RWPE2 (cell line): ENCODE measurements at regions not wholly inside any gene's neighbourhood (a gene's known extent, or its start where the extent isn't known, plus 50 kb on each side); places are given as distances from the start of the nearest gene placed in this dataset.

Experiments used
- ATAC-seq: fragments of 200-7000 bp; cut with Tn5 transposase; 3 replicates; pipeline ENCODE4 v1.9.1; 2021; ENCODE audit warnings: low read depth
- DNase-seq: peaks from one replicate; pipeline ENCODE4 v3.0.0-alpha.2; 2020; ENCODE audit warnings: low spot score
- H3K27ac ChIP-seq: fragments of 450-650 bp; 2 replicates; pipeline ENCODE4 v1.5.1; 2017; ENCODE audit warnings: mild to moderate bottlenecking; ENCODE audit not compliant: poor library complexity, severe bottlenecking
- H3K27me3 ChIP-seq: fragments of 250-450 bp; sonication (Bioruptor Pico); 2 replicates; pipeline ENCODE4 v1.5.1; 2021; ENCODE audit warnings: mild to moderate bottlenecking, moderate library complexity; ENCODE audit not compliant: insufficient read depth, poor library complexity, severe bottlenecking
- H3K36me3 ChIP-seq: fragments of 250-450 bp; sonication (Bioruptor Pico); 2 replicates; pipeline ENCODE4 v1.5.1; 2020; ENCODE audit warnings: low read depth, mild to moderate bottlenecking, moderate library complexity
- H3K4me1 ChIP-seq: fragments of 250-450 bp; sonication (Bioruptor Pico); 2 replicates; pipeline ENCODE4 v1.5.1; 2021; ENCODE audit warnings: mild to moderate bottlenecking, moderate library complexity; ENCODE audit not compliant: insufficient read depth, poor library complexity, severe bottlenecking
- H3K4me3 ChIP-seq: fragments of 250-450 bp; sonication (Bioruptor Pico); 2 replicates; pipeline ENCODE4 v1.5.1; 2021; ENCODE audit warnings: mild to moderate bottlenecking, moderate library complexity; ENCODE audit not compliant: severe bottlenecking
- H3K9me3 ChIP-seq: fragments of 250-450 bp; sonication (Bioruptor Pico); 2 replicates; pipeline ENCODE4 v1.5.1; 2021; ENCODE audit warnings: mild to moderate bottlenecking, moderate library complexity; ENCODE audit not compliant: severe bottlenecking
- TF ChIP-seq, protein P1 (sequence below): fragments of 450-650 bp; IDR thresholded peaks from one replicate; pipeline ENCODE4 v1.5.1; 2017; ENCODE audit warnings: mild to moderate bottlenecking, moderate library complexity; ENCODE audit not compliant: poor library complexity, severe bottlenecking

DNA sequence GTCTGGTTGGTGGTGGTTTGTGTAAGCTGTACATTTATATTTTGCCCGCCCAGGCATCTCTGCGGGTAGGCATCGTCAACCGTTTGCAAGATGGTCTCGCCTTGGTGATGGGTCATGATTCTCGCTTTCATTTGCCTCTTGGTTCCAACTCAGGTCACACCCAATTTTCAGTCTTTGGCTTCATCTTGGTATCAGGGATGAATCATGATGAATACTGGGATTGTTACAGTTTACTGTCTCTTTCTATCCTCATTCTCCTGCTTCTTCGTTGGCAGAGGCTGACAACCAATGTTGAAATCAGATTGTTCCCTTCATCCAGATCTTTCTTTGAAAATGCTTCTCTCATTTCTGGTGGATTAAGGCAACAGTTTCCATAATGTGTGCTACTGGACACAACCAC, 129.7 kb upstream of the KAZN start:
- ATAC-seq = no peak
- DNase-seq = no peak
- no peaks in the 10 kb centered on the region for H3K9me3 ChIP-seq
- no peaks in the 10 kb centered on the region for H3K27me3 ChIP-seq
- TF ChIP-seq, protein P1, sequence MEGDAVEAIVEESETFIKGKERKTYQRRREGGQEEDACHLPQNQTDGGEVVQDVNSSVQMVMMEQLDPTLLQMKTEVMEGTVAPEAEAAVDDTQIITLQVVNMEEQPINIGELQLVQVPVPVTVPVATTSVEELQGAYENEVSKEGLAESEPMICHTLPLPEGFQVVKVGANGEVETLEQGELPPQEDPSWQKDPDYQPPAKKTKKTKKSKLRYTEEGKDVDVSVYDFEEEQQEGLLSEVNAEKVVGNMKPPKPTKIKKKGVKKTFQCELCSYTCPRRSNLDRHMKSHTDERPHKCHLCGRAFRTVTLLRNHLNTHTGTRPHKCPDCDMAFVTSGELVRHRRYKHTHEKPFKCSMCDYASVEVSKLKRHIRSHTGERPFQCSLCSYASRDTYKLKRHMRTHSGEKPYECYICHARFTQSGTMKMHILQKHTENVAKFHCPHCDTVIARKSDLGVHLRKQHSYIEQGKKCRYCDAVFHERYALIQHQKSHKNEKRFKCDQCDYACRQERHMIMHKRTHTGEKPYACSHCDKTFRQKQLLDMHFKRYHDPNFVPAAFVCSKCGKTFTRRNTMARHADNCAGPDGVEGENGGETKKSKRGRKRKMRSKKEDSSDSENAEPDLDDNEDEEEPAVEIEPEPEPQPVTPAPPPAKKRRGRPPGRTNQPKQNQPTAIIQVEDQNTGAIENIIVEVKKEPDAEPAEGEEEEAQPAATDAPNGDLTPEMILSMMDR = no peak
- no peak overlapping the region for H3K4me3 ChIP-seq
- H3K27ac ChIP-seq = no peak overlapping the region
- H3K36me3 ChIP-seq = no peaks in the 10 kb centered on the region
- no peaks in the 10 kb centered on the region for H3K4me1 ChIP-seq

DNA sequence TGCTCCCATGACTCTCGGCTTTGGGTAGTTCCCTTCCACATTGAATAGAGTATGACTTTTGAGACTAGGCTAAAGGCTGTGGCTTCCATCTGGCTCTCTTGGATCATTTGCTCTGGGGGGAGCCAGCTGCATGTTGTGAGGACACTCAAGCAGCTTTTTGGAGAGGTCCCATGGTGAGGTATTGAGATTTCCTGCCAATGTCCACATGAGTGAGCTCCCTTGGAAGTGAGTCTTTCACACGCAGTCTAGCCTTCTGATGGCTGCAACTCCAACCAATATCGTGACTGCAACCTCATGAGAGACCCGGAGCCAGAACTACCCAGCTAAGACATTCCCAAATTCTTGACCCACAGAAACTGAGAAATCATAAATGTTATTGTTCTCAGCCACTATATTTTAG, 127.7 kb upstream of the KAZN start:
- DNase-seq (no peak), ATAC-seq (no peak)
- Histone ChIP-seq H3K4me3 (no peak overlapping the region), H3K27ac (no peak overlapping the region), H3K4me1 (no peaks in the 10 kb centered on the region), H3K36me3 (no peaks in the 10 kb centered on the region), H3K9me3 (no peaks in the 10 kb centered on the region), H3K27me3 (no peaks in the 10 kb centered on the region)
- TF ChIP-seq, protein P1 = no peak

DNA sequence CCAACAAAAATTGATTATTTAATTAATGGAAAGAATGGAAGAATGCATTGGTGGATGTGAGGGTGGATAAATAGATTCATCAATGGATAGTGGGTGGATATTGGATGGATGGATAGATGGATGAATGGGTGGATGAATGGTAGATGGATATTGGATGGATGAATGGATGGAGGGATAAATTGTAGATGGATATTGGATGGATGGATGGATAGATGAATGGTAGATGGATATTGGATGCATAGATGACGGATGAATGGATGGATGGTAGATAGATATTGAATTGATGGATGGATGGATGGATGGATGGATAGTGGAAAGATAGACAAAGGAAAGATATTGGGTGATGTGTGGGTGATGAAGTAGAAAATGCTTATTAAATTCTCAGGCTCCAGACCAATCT, 123.6 kb upstream of the KAZN start:
- Histone ChIP-seq H3K9me3 (no peaks in the 10 kb centered on the region), H3K36me3 (no peaks in the 10 kb centered on the region), H3K27ac (no peak overlapping the region), H3K4me1 (no peaks in the 10 kb centered on the region), H3K4me3 (no peak overlapping the region), H3K27me3 (no peaks in the 10 kb centered on the region)
- DNase-seq (no peak), ATAC-seq (no peak)
- TF ChIP-seq, protein P1 = no peak

DNA sequence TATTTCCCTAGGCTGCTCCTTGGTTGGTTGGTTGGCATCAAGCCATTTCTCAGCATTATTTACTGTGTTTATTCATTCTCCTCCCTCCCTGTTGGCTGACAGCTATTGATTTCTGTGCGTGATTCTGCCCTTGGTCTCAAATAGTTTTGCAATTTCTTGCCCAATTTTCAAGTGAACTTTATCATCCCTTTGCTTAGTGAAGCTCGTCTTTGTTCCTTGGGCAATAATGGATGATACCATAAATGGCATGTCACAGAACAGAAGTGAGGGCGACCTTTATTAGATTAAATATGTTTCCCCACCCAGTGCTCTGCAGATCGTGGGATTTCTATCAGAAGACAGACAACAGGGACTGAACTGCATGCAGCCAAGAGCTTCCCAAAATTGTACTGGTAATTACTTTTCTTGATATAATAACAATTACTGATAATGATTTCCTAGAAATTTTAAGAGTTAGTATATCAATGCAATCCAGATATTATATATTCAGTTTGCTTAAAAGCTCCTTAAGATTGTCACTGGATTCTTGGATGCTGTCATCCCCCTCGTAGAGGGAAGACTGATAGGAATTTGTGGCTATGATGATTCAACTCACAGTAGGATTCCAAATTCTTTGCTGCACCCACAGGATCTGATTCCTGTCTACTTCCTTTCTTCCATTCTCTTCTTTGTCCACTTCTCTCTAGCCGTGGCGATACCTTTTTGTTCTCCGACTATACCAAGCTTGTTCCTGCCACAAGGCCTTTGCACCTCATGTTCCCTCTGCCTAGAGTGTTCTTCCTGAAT, 122.1 kb upstream of the KAZN start:
- no peaks in the 10 kb centered on the region for H3K4me1 ChIP-seq
- H3K4me3 ChIP-seq = no peak overlapping the region
- H3K9me3 ChIP-seq = no peaks in the 10 kb centered on the region
- TF ChIP-seq, protein P1 = no peak
- DNase-seq (no peak), ATAC-seq (no peak)
- H3K27me3 ChIP-seq = no peaks in the 10 kb centered on the region
- H3K27ac ChIP-seq = no peak overlapping the region
- no peaks in the 10 kb centered on the region for H3K36me3 ChIP-seq

DNA sequence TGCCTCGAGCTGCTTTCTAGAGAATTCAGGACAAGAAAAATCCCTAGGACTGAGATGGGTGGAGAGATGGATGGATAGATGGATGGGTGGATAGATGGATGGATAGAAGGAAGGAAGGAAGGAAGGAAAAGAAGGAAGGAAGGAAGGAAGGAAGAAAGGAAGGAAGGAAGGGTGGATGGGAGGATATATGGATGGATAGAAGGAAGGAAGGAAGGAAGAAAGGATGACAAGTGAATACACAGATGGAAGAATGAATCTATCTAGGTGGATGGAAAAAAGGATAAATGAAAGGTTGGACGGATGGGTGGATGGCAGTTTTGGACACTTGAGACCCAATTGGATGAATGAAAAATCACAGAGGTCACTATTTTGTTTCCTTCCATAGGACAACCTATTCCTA, 120.4 kb upstream of the KAZN start:
- DNase-seq = no peak
- no peak overlapping the region for H3K4me3 ChIP-seq
- H3K36me3 ChIP-seq = no peaks in the 10 kb centered on the region
- no peaks in the 10 kb centered on the region for H3K4me1 ChIP-seq
- H3K9me3 ChIP-seq = no peaks in the 10 kb centered on the region
- TF ChIP-seq, protein P1 = no peak
- no peak overlapping the region for H3K27ac ChIP-seq
- no peaks in the 10 kb centered on the region for H3K27me3 ChIP-seq
- ATAC-seq = no peak
